ENCODE measurements at regions not wholly inside any gene's neighbourhood (a gene's known extent, or its start where the extent isn't known, plus 50 kb on each side); places are given as distances from the start of the nearest gene placed in this dataset.

- Histone ChIP-seq H3K9me3 (no peaks in the 10 kb centered on the region), H3K4me3 (no peak overlapping the region), H3K36me3 (no peaks in the 10 kb centered on the region), H3K27me3 (no peaks in the 10 kb centered on the region), H3K27ac (peak overlapping the region; percentile 91 to 99 (median 96)), H3K4me1 (peaks cover 0 to 61% (median 39%) of the 10 kb centered on the region in 4 donors)
- no peak for DNase-seq (ENCODE audit: low spot score in 2 of 2)
- no peak for TF ChIP-seq CTCF (IDR thresholded peaks at IDR 0.05)
- TF ChIP-seq EP300 (IDR thresholded peaks at IDR 0.05): no peak
- no peak for TF ChIP-seq POLR2A (IDR thresholded peaks at IDR 0.05)
- 49 to 55% methylated on average over 3 of the region's 3 CpGs for WGBS, 2 donors
Observed at GRCh38 chr13:33544308-33544707, 258.8 kb upstream of the STARD13 start.

GRCh38 chr13:33545492-33545891 lies 259.9 kb upstream of the STARD13 start:
- WGBS, 2 donors: 89 to 90% methylated on average over 3 of the region's 3 CpGs

GRCh38 chr13:33547035-33547434 lies 261.5 kb upstream of the STARD13 start:
- Histone ChIP-seq H3K27ac (peak overlapping the region in 2 of 4 donors; percentile 95 to 98), H3K4me3 (no peak overlapping the region), H3K27me3 (no peaks in the 10 kb centered on the region), H3K4me1 (peaks cover 0 to 43% (median 24%) of the 10 kb centered on the region in 4 donors), H3K9me3 (no peaks in the 10 kb centered on the region), H3K36me3 (no peaks in the 10 kb centered on the region)
- 16 to 21% methylated on average over 1 of the region's 1 CpG for WGBS, 2 donors
- TF ChIP-seq POLR2A (IDR thresholded peaks at IDR 0.05) (no peak), CTCF (IDR thresholded peaks at IDR 0.05) (no peak), EP300 (IDR thresholded peaks at IDR 0.05) (no peak)
- no peak for DNase-seq (ENCODE audit: low spot score in 2 of 2)

More at GRCh38 chr13:33545492-33545891, 259.9 kb upstream of the STARD13 start:
- H3K27me3 ChIP-seq: no peaks in the 10 kb centered on the region
- H3K4me1 ChIP-seq: peaks cover 0 to 58% (median 35%) of the 10 kb centered on the region in 4 donors
- peak overlapping the region; percentile 9 to 98 (median 93) for H3K27ac ChIP-seq
- TF ChIP-seq POLR2A (IDR thresholded peaks at IDR 0.05) (no peak), EP300 (IDR thresholded peaks at IDR 0.05) (no peak), CTCF (IDR thresholded peaks at IDR 0.05) (no peak)
- no peak overlapping the region for H3K4me3 ChIP-seq
- no peak for DNase-seq (ENCODE audit: low spot score in 2 of 2)
- H3K9me3 ChIP-seq: no peaks in the 10 kb centered on the region
- H3K36me3 ChIP-seq: no peaks in the 10 kb centered on the region

- H3K36me3 ChIP-seq: no peaks in the 10 kb centered on the region
- TF ChIP-seq CTCF (IDR thresholded peaks at IDR 0.05): no peak
- TF ChIP-seq EP300 (IDR thresholded peaks at IDR 0.05): no peak
- no peak for TF ChIP-seq POLR2A (IDR thresholded peaks at IDR 0.05)
- no peak overlapping the region for H3K4me3 ChIP-seq
- no peaks in the 10 kb centered on the region for H3K27me3 ChIP-seq
- H3K27ac ChIP-seq: peak overlapping the region in 1 of 4 donors; percentile 95
- DNase-seq (ENCODE audit: low spot score in 2 of 2): no peak
- H3K4me1 ChIP-seq: peaks cover 0 to 43% (median 24%) of the 10 kb centered on the region in 4 donors
- H3K9me3 ChIP-seq: no peaks in the 10 kb centered on the region
Observed at GRCh38 chr13:33548069-33548468, 262.5 kb upstream of the STARD13 start.

GRCh38 chr13:33550276-33550675 lies 264.7 kb upstream of the STARD13 start:
- 94 to 99% methylated on average over 3 of the region's 3 CpGs for WGBS, 2 donors
- Histone ChIP-seq H3K4me1 (peaks cover 0 to 21% (median 6%) of the 10 kb centered on the region in 4 donors), H3K4me3 (no peak overlapping the region), H3K27ac (no peak overlapping the region), H3K9me3 (no peaks in the 10 kb centered on the region), H3K27me3 (no peaks in the 10 kb centered on the region), H3K36me3 (no peaks in the 10 kb centered on the region)
- no peak for DNase-seq (ENCODE audit: low spot score in 2 of 2)
- TF ChIP-seq EP300 (IDR thresholded peaks at IDR 0.05): no peak
- no peak for TF ChIP-seq CTCF (IDR thresholded peaks at IDR 0.05)
- TF ChIP-seq POLR2A (IDR thresholded peaks at IDR 0.05): no peak
